ENCODE measurements at regions not wholly inside any gene's neighbourhood (a gene's known extent, or its start where the extent isn't known, plus 50 kb on each side); places are given as distances from the start of the nearest gene placed in this dataset.

- H3K9me3 ChIP-seq (ENCODE audit: low read length), result no peaks in the 10 kb centered on the region
- no peak overlapping the region for H3K4me2 ChIP-seq (ENCODE audit: low read length)
- H4K20me1 ChIP-seq (ENCODE audit: insufficient read depth, low read length), result no peaks in the 10 kb centered on the region
- H3K36me3 ChIP-seq (ENCODE audit: insufficient read depth, low read length), result no peaks in the 10 kb centered on the region
- H3K79me2 ChIP-seq (ENCODE audit: insufficient read depth, low read length), result no peaks in the 10 kb centered on the region
- no peaks in the 10 kb centered on the region for H3K27me3 ChIP-seq (ENCODE audit: insufficient read depth, low read length)
- H3K4me1 ChIP-seq (ENCODE audit: insufficient read depth, low read length, severe bottlenecking), result no peaks in the 10 kb centered on the region
- no peak overlapping the region for H2AFZ ChIP-seq (ENCODE audit: low read length)
- TF ChIP-seq EZH2 (IDR thresholded peaks at IDR 0.05; ENCODE audit: borderline replicate concordance, low read length) (no peak), CTCF (IDR thresholded peaks at IDR 0.05; ENCODE audit: low read length) (no peak)
- no peak overlapping the region for H3K27ac ChIP-seq (ENCODE audit: low read depth, low read length, poor library complexity, severe bottlenecking)
- no peaks in the 10 kb centered on the region for H3F3A ChIP-seq (ENCODE audit: insufficient read depth, low read length)
- H3K9ac ChIP-seq (ENCODE audit: low read length), result no peak overlapping the region
- no peaks in the 10 kb centered on the region for H3K9me2 ChIP-seq (ENCODE audit: low read depth, low read length)
- no peak overlapping the region for H3K4me3 ChIP-seq (ENCODE audit: low read depth, low read length, poor library complexity, severe bottlenecking)
These were observed 69.9 kb upstream of the TNIP3 start for GRCh38 chr4:121233982-121234381.

- Histone ChIP-seq H3K4me2 (ENCODE audit: low read length) (no peak overlapping the region), H3K9ac (ENCODE audit: low read length) (no peak overlapping the region), H3K27ac (ENCODE audit: low read depth, low read length, poor library complexity, severe bottlenecking) (no peak overlapping the region), H3K4me1 (ENCODE audit: insufficient read depth, low read length, severe bottlenecking) (no peaks in the 10 kb centered on the region), H3K79me2 (ENCODE audit: insufficient read depth, low read length) (no peaks in the 10 kb centered on the region), H3K36me3 (ENCODE audit: insufficient read depth, low read length) (no peaks in the 10 kb centered on the region), H2AFZ (ENCODE audit: low read length) (no peak overlapping the region), H4K20me1 (ENCODE audit: insufficient read depth, low read length) (no peaks in the 10 kb centered on the region), H3K27me3 (ENCODE audit: insufficient read depth, low read length) (no peaks in the 10 kb centered on the region), H3F3A (ENCODE audit: insufficient read depth, low read length) (no peaks in the 10 kb centered on the region), H3K4me3 (ENCODE audit: low read depth, low read length, poor library complexity, severe bottlenecking) (no peak overlapping the region), H3K9me2 (ENCODE audit: low read depth, low read length) (no peaks in the 10 kb centered on the region), H3K9me3 (ENCODE audit: low read length) (no peaks in the 10 kb centered on the region)
- TF ChIP-seq EZH2 (IDR thresholded peaks at IDR 0.05; ENCODE audit: borderline replicate concordance, low read length), result no peak
- TF ChIP-seq CTCF (IDR thresholded peaks at IDR 0.05; ENCODE audit: low read length), result no peak
These were observed 65.9 kb upstream of the TNIP3 start for GRCh38 chr4:121229993-121230392.

- no peaks in the 10 kb centered on the region for H3K27me3 ChIP-seq (ENCODE audit: insufficient read depth, low read length)
- no peaks in the 10 kb centered on the region for H4K20me1 ChIP-seq (ENCODE audit: insufficient read depth, low read length)
- H3K27ac ChIP-seq (ENCODE audit: low read depth, low read length, poor library complexity, severe bottlenecking), result no peak overlapping the region
- no peak overlapping the region for H3K4me2 ChIP-seq (ENCODE audit: low read length)
- no peaks in the 10 kb centered on the region for H3K36me3 ChIP-seq (ENCODE audit: insufficient read depth, low read length)
- H3K9me3 ChIP-seq (ENCODE audit: low read length), result no peaks in the 10 kb centered on the region
- H3K4me3 ChIP-seq (ENCODE audit: low read depth, low read length, poor library complexity, severe bottlenecking), result no peak overlapping the region
- no peaks in the 10 kb centered on the region for H3F3A ChIP-seq (ENCODE audit: insufficient read depth, low read length)
- H3K4me1 ChIP-seq (ENCODE audit: insufficient read depth, low read length, severe bottlenecking), result no peaks in the 10 kb centered on the region
- H2AFZ ChIP-seq (ENCODE audit: low read length), result no peak overlapping the region
- no peaks in the 10 kb centered on the region for H3K79me2 ChIP-seq (ENCODE audit: insufficient read depth, low read length)
- H3K9ac ChIP-seq (ENCODE audit: low read length), result no peak overlapping the region
- no peaks in the 10 kb centered on the region for H3K9me2 ChIP-seq (ENCODE audit: low read depth, low read length)
- no peak for TF ChIP-seq CTCF (IDR thresholded peaks at IDR 0.05; ENCODE audit: low read length)
- no peak for TF ChIP-seq EZH2 (IDR thresholded peaks at IDR 0.05; ENCODE audit: borderline replicate concordance, low read length)
These were observed 64.7 kb upstream of the TNIP3 start for GRCh38 chr4:121228848-121229247.
